IMR-90 (cell line): ENCODE measurements at regions not wholly inside any gene's neighbourhood (a gene's known extent, or its start where the extent isn't known, plus 50 kb on each side); places are given as distances from the start of the nearest gene placed in this dataset.

ENCODE experiments used
- ATAC-seq: fragments of 200-7000 bp; cut with Tn5 transposase; 2 replicates; pipeline ENCODE4 v1.9.1; 2020; ENCODE audit warnings: low read depth, mild to moderate bottlenecking, moderate library complexity
- BruUV-seq: library from RNA; stranded (reverse); fragments of 400-500 nt; replicated peaks from 2 replicates; lab custom pipeline; 2021; lab: Mats Ljungman, UMichigan
- CTCF ChIA-PET: fragments of 300-600 bp; formaldehyde crosslinking; extraction: SDS; loops from one replicate; lab custom pipeline; 2021; ENCODE audit warnings: antibody characterized with exemption; lab: Yijun Ruan, JAX
- POLR2A ChIA-PET: fragments of 300-600 bp; sonication (Branson Sonifier 250); formaldehyde crosslinking; loops from one replicate; lab custom pipeline; 2022; ENCODE audit warnings: antibody characterized with exemption; ENCODE audit not compliant: unreplicated experiment; lab: Charles Lee
- DNase-seq: peaks from one replicate; pipeline ENCODE4 v3.0.0; 2013
- H2AFZ ChIP-seq: replicated peaks from 2 replicates; pipeline ENCODE3; 2013; ENCODE audit warnings: low read length, mild to moderate bottlenecking; ENCODE audit not compliant: poor library complexity
- H2AK5ac ChIP-seq: 2 replicates; pipeline ENCODE4 v1.6.1; 2013; ENCODE audit warnings: low read depth, low read length, inconsistent platforms
- H2AK9ac ChIP-seq: replicated peaks from 2 replicates; pipeline ENCODE3; 2013; ENCODE audit warnings: mild to moderate bottlenecking, low read depth, low read length, moderate library complexity; ENCODE audit not compliant: poor library complexity
- H2BK120ac ChIP-seq: 2 replicates; pipeline ENCODE4 v1.6.1; 2013; ENCODE audit warnings: low read depth, low read length, inconsistent platforms
- H2BK15ac ChIP-seq: 3 replicates; pipeline ENCODE4 v1.6.1; 2013; ENCODE audit warnings: low read depth, low read length, inconsistent platforms
- H2BK20ac ChIP-seq: 2 replicates; pipeline ENCODE4 v1.6.1; 2013; ENCODE audit warnings: low read depth, mild to moderate bottlenecking, inconsistent platforms, low read length, moderate library complexity
- H2BK5ac ChIP-seq: 2 replicates; pipeline ENCODE4 v1.6.1; 2013; ENCODE audit warnings: mild to moderate bottlenecking, low read depth, low read length, inconsistent platforms; ENCODE audit not compliant: poor library complexity, severe bottlenecking
- H3K14ac ChIP-seq: replicated peaks from 2 replicates; pipeline ENCODE4 v1.6.1; 2013; ENCODE audit warnings: low read depth, low read length, inconsistent platforms
- H3K18ac ChIP-seq: 2 replicates; pipeline ENCODE4 v1.6.1; 2013; ENCODE audit warnings: low read depth, low read length, control low read depth
- H3K23ac ChIP-seq: 2 replicates; pipeline ENCODE4 v1.6.1; 2013; ENCODE audit warnings: low read depth, low read length, inconsistent platforms
- H3K27ac ChIP-seq: 2 replicates; pipeline ENCODE4 v1.5.1; 2013; ENCODE audit warnings: mild to moderate bottlenecking, control low read depth, low read length; ENCODE audit not compliant: insufficient read depth
- H3K27me3 ChIP-seq: 2 replicates; pipeline ENCODE4 v1.6.1; 2013; ENCODE audit warnings: low read length; ENCODE audit not compliant: control insufficient read depth, insufficient read depth
- H3K36me3 ChIP-seq: 2 replicates; pipeline ENCODE4 v1.6.1; 2013; ENCODE audit warnings: low read length, mixed read lengths; ENCODE audit not compliant: control insufficient read depth, insufficient read depth
- H3K4ac ChIP-seq: 2 replicates; pipeline ENCODE4 v1.6.1; 2013; ENCODE audit warnings: low read depth, low read length, inconsistent platforms
- H3K4me1 ChIP-seq: 2 replicates; pipeline ENCODE4 v1.6.1; 2013; ENCODE audit warnings: low read length, mixed read lengths; ENCODE audit not compliant: control insufficient read depth, insufficient read depth
- H3K4me2 ChIP-seq: 2 replicates; pipeline ENCODE4 v1.6.1; 2013; ENCODE audit warnings: low read depth, mild to moderate bottlenecking, control low read depth, low read length, moderate library complexity
- H3K4me3 ChIP-seq: 2 replicates; pipeline ENCODE4 v1.5.1; 2013; ENCODE audit warnings: low read depth, mild to moderate bottlenecking, control low read depth, low read length, moderate library complexity; ENCODE audit not compliant: insufficient read depth
- H3K56ac ChIP-seq: 2 replicates; pipeline ENCODE4 v1.6.1; 2013; ENCODE audit warnings: low read length, inconsistent platforms; ENCODE audit not compliant: insufficient read depth; ENCODE audit errors: extremely low read depth
- H3K79me1 ChIP-seq, 2 experiments: 2 replicates each; pipeline ENCODE4 v1.6.1; 2013; ENCODE audit warnings: low read length in 2 of 2, inconsistent platforms in 1 of 2, low read depth in 1 of 2
- H3K9ac ChIP-seq: 2 replicates; pipeline ENCODE4 v1.6.1; 2013; ENCODE audit warnings: low read depth, low read length, control low read depth
- H3K9me1 ChIP-seq: 2 replicates; pipeline ENCODE4 v1.6.1; 2013; ENCODE audit warnings: low read length, inconsistent platforms; ENCODE audit not compliant: insufficient read depth
- H3K9me3 ChIP-seq: 2 replicates; pipeline ENCODE4 v1.6.1; 2013; ENCODE audit warnings: low read length; ENCODE audit not compliant: control insufficient read depth, insufficient read depth
- H4K20me1 ChIP-seq: 2 replicates; pipeline ENCODE4 v1.6.1; 2013; ENCODE audit warnings: low read length, inconsistent platforms; ENCODE audit not compliant: insufficient read depth
- H4K5ac ChIP-seq: 2 replicates; pipeline ENCODE4 v1.6.1; 2013; ENCODE audit warnings: mild to moderate bottlenecking, low read depth, low read length, control low read depth
- H4K8ac ChIP-seq, 2 experiments: 2 replicates each; pipeline ENCODE4 v1.6.1; 2013; ENCODE audit warnings: low read depth in 2 of 2, low read length in 2 of 2, control low read depth in 1 of 2, inconsistent platforms in 1 of 2
- H4K91ac ChIP-seq: 2 replicates; pipeline ENCODE4 v1.6.1; 2013; ENCODE audit warnings: low read depth, low read length, inconsistent platforms; ENCODE audit not compliant: insufficient read depth
- BHLHE40 ChIP-seq: fragments of 150-350 bp; IDR thresholded peaks from 2 replicates; pipeline ENCODE4 v1.6.1; 2016; ENCODE audit warnings: mild to moderate bottlenecking, low read depth, low read length
- CEBPB ChIP-seq: IDR thresholded peaks from 2 replicates; pipeline ENCODE4 v1.6.1; 2012; ENCODE audit warnings: low read depth, low read length, improper control_type of control experiment
- CHD1 ChIP-seq: IDR thresholded peaks from 2 replicates; pipeline ENCODE4 v1.6.1; 2012; ENCODE audit warnings: low read depth, low read length, improper control_type of control experiment
- MAZ ChIP-seq: IDR thresholded peaks from 2 replicates; pipeline ENCODE4 v1.6.1; 2012; ENCODE audit warnings: low read depth, mild to moderate bottlenecking, low read length, improper control_type of control experiment, moderate library complexity, borderline replicate concordance
- MXI1 ChIP-seq: IDR thresholded peaks from 2 replicates; pipeline ENCODE4 v1.6.1; 2012; ENCODE audit warnings: low read depth, mild to moderate bottlenecking, low read length, moderate library complexity, borderline replicate concordance
- RAD21 ChIP-seq: IDR thresholded peaks from 2 replicates; pipeline ENCODE4 v1.6.1; 2012; ENCODE audit warnings: low read length, improper control_type of control experiment
- RFX5 ChIP-seq: IDR thresholded peaks from 2 replicates; pipeline ENCODE4 v1.8.0; 2012; ENCODE audit warnings: low read depth, mild to moderate bottlenecking, low read length, moderate library complexity
- SMC3 ChIP-seq: fragments of 150-350 bp; IDR thresholded peaks from 2 replicates; pipeline ENCODE4 v1.6.1; 2016; ENCODE audit warnings: low read depth, mild to moderate bottlenecking, antibody characterized with exemption, low read length, moderate library complexity
- USF2 ChIP-seq: fragments of 150-350 bp; IDR thresholded peaks from 2 replicates; pipeline ENCODE4 v1.6.1; 2017; ENCODE audit warnings: mild to moderate bottlenecking, antibody characterized with exemption, low read length, low read depth
- whole genome bisulfite sequencing, 2 experiments: methylation state at CpG; one replicate each; pipeline versions ENCODE4 v1.1.5 to v1.1.7; 2013; ENCODE audit warnings: missing lambda C conversion rate in 2 of 2; ENCODE audit not compliant: insufficient read length in 1 of 2; ENCODE audit errors: extremely low coverage in 2 of 2; 5-methylcytosine and 5-hydroxymethylcytosine counted together
- dilution Hi-C: fragments of 300-500 bp; cut with HindIII; formaldehyde crosslinking; loops from one replicate; pipeline ENCODE4 v1.14.3; 2018; ENCODE audit warnings: low sequenced_read_pairs; ENCODE audit not compliant: unreplicated experiment
- in situ Hi-C: fragments of 300-500 bp; cut with MboI; formaldehyde crosslinking; loops from 3 replicates; pipeline ENCODE4 v1.14.3; 2019; ENCODE audit warnings: low sequenced_read_pairs, inconsistent platforms, mixed read lengths
- intact Hi-C: fragments of 100-400 bp; cut with micrococcal nuclease; formaldehyde crosslinking; loops from 2 replicates; pipeline ENCODE4 v1.10.0; 2022
- TF ChIP-seq, protein P1 (sequence below): conservative IDR thresholded peaks from 2 replicates; pipeline ENCODE4 v1.5.1; 2012; ENCODE audit warnings: mild to moderate bottlenecking, low read depth, low read length, improper control_type of control experiment

GRCh38 chr14:89551955-89552354 is 134.9 kb upstream of the FOXN3 start:
- no peak overlapping the region for H2AK9ac ChIP-seq
- no peaks in the 10 kb centered on the region for H3K9me3 ChIP-seq
- H4K5ac ChIP-seq, result no peak overlapping the region
- no peak overlapping the region for H4K8ac ChIP-seq
- no peak overlapping the region for H3K4me3 ChIP-seq
- no peak overlapping the region for H2AFZ ChIP-seq
- H3K27ac ChIP-seq, result no peak overlapping the region
- no peak overlapping the region for H3K56ac ChIP-seq
- no peak overlapping the region for H3K23ac ChIP-seq
- no peaks in the 10 kb centered on the region for H4K20me1 ChIP-seq
- POLR2A ChIA-PET, result no interaction called here
- H2BK5ac ChIP-seq, result no peak overlapping the region
- in situ Hi-C loops, result no loop called here
- H3K79me1 ChIP-seq, result peaks cover 22 to 26% of the 10 kb centered on the region in 2 experiments; a peak in 3 of 4 replicates
- no TSS peak for BruUV-seq
- peaks cover 2% of the 10 kb centered on the region; the same call in 1 of the 2 replicates for H3K4me1 ChIP-seq
- no peak overlapping the region for H2BK15ac ChIP-seq
- peaks cover 10% of the 10 kb centered on the region for H3K9me1 ChIP-seq
- dilution Hi-C loops, result no loop called here
- intact Hi-C loops, result no loop called here
- H3K18ac ChIP-seq, result no peak overlapping the region
- peaks cover 5% of the 10 kb centered on the region; the same call in 1 of the 2 replicates for H3K36me3 ChIP-seq
- no peak overlapping the region for H2BK20ac ChIP-seq
- CTCF ChIA-PET, result no interaction called here
- no peak overlapping the region for H4K91ac ChIP-seq
- H3K14ac ChIP-seq, result no peak overlapping the region
- no peak overlapping the region for H3K4me2 ChIP-seq
- ATAC-seq, result no peak
- H3K27me3 ChIP-seq, result no peaks in the 10 kb centered on the region
- H3K4ac ChIP-seq, result no peak overlapping the region
- no peak overlapping the region for H2AK5ac ChIP-seq
- no CpG with 5 or more reads among the region's 7 CpGs for whole genome bisulfite sequencing, 2 experiments
- no peak for DNase-seq
- no peak overlapping the region for H3K9ac ChIP-seq
- TF ChIP-seq MAZ (no peak), RFX5 (no peak), MXI1 (no peak), BHLHE40 (no peak), CHD1 (no peak), RAD21 (no peak), USF2 (no peak), SMC3 (no peak), CEBPB (no peak)
- TF ChIP-seq, protein P1, sequence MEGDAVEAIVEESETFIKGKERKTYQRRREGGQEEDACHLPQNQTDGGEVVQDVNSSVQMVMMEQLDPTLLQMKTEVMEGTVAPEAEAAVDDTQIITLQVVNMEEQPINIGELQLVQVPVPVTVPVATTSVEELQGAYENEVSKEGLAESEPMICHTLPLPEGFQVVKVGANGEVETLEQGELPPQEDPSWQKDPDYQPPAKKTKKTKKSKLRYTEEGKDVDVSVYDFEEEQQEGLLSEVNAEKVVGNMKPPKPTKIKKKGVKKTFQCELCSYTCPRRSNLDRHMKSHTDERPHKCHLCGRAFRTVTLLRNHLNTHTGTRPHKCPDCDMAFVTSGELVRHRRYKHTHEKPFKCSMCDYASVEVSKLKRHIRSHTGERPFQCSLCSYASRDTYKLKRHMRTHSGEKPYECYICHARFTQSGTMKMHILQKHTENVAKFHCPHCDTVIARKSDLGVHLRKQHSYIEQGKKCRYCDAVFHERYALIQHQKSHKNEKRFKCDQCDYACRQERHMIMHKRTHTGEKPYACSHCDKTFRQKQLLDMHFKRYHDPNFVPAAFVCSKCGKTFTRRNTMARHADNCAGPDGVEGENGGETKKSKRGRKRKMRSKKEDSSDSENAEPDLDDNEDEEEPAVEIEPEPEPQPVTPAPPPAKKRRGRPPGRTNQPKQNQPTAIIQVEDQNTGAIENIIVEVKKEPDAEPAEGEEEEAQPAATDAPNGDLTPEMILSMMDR, result no peak
- H2BK120ac ChIP-seq, result no peak overlapping the region
